Choroid plexus epithelial cell (primary cell): ENCODE measurements at regions not wholly inside any gene's neighbourhood (a gene's known extent, or its start where the extent isn't known, plus 50 kb on each side); places are given as distances from the start of the nearest gene placed in this dataset.
"Not testable (repeated sequence)": the region's sequence is repeated elsewhere in the genome, so short reads cannot be mapped to it uniquely, and the experiment has no call there.

Experiments used
- DNase-seq: peaks from one replicate; pipeline ENCODE4 v3.0.0-alpha.2; 2010; ENCODE audit warnings: low read depth
- H3K4me3 ChIP-seq: 2 replicates; pipeline ENCODE4 v1.5.1; 2011; ENCODE audit warnings: low read depth, mild to moderate bottlenecking, control low read depth, low read length, moderate library complexity
- CTCF ChIP-seq: conservative IDR thresholded peaks from 2 replicates; pipeline ENCODE4 v1.5.1; 2011; ENCODE audit warnings: low read depth, mild to moderate bottlenecking, control low read depth, inconsistent platforms, low read length, moderate library complexity

DNA sequence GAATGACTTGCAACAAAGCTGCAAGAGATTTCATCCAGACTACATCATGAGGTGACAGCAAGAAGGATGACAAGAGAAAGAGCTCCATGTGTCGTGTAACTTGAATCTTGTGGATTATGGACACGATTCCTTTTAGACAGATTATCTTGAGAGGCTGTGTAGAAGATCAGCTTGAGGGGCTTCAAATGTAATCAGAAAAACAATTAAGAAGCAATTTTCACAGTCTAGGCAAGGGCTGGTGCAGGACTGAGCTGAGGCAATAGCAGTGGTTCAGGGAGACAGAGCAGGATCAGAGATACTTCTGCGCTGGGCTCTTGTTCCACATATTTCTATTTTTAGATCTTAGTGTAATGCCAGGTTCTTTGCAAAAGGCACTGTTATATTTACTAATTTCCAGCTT is 253.0 kb upstream of the COBL start:
- TF ChIP-seq CTCF, result no peak
- DNase-seq, result no peak
- H3K4me3 ChIP-seq, result no peak overlapping the region

DNA sequence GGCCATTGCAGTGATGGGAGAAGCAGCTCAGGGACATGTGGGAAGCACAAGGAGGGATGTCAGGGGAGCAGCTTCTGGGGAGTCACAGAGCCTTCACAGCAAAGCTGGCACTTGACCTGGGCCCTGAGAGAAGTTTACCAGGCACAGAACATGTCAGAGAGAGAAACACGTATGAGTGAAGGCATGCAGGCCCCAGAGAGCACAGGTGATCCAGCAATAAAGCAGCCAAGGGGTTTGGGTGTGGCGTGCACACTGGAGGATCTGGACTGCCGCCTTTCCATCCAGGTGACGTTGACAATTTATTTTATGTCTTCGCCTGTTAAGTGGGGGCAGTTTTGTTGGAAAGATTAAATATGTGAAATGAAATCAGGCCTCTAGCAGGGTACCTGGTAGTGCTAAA is 252.6 kb upstream of the COBL start:
- no peak for DNase-seq
- no peak overlapping the region for H3K4me3 ChIP-seq
- TF ChIP-seq CTCF, result no peak

GRCh38 chr7:51551070-51551469 is 234.5 kb upstream of the COBL start:
- no peak for DNase-seq
- no peak for TF ChIP-seq CTCF
- no peak overlapping the region for H3K4me3 ChIP-seq

- DNase-seq, result no peak
- TF ChIP-seq CTCF, result no peak
- no peak overlapping the region for H3K4me3 ChIP-seq
Observed at GRCh38 chr7:51545131-51545530, 228.5 kb upstream of the COBL start.

- DNase-seq, result no peak
- no peak overlapping the region for H3K4me3 ChIP-seq
- no peak for TF ChIP-seq CTCF
Observed at GRCh38 chr7:51543801-51544553, 227.4 kb upstream of the COBL start.

DNA sequence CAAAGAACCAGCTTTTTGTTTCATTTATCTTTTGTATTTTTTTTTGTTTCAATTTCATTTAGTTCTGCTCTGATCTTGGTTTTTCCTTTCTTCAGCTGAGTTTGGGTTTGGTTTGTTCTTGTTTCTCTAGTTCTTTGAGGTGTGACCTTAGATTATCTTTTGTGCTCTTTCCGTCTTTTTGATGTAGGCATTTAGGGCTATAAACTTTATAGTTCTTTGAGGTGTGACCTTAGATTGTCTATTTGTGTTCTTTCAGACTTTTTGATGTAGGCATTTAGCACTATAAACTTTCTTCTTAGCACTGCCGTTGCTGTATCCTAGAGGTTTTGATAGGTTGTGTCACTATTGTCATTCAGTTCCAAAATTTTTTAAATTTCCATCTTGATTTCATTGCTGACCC is 224.3 kb upstream of the COBL start:
- not testable (repeated sequence) for H3K4me3 ChIP-seq, DNase-seq

- H3K4me3 ChIP-seq, result no peak overlapping the region
- no peak for TF ChIP-seq CTCF
- DNase-seq, result no peak
Observed at GRCh38 chr7:51539840-51540239, 223.2 kb upstream of the COBL start.
